ENCODE measurements at regions not wholly inside any gene's neighbourhood (a gene's known extent, or its start where the extent isn't known, plus 50 kb on each side); places are given as distances from the start of the nearest gene placed in this dataset.

GRCh38 chr15:25557926-25558325, 119.1 kb upstream of the UBE3A start:
- no peak for DNase-seq

- no peak for DNase-seq
These were observed 117.3 kb upstream of the UBE3A start for GRCh38 chr15:25556136-25556535.

DNA sequence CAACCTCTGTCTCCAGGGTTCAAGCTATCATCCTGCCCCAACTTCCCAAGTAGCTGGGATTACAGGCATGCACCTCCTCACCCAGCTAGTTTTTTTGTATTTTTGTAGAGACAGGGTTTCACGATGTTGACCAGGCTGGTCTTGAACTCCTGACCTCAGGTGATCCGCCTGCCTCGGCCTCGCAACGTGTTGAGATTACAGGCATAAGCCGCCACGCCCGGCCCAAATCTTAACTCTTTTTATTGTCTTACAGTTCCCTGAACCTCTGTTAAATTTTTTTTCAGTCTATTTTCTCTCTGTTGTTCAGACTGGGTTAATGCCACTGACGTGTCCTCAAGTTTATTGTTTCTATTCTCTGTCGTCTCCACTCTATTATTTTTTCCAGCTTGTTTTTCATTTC, 115.8 kb upstream of the UBE3A start:
- no peak for DNase-seq

GRCh38 chr15:25548600-25548999, 109.8 kb upstream of the UBE3A start:
- DNase-seq = no peak

DNA sequence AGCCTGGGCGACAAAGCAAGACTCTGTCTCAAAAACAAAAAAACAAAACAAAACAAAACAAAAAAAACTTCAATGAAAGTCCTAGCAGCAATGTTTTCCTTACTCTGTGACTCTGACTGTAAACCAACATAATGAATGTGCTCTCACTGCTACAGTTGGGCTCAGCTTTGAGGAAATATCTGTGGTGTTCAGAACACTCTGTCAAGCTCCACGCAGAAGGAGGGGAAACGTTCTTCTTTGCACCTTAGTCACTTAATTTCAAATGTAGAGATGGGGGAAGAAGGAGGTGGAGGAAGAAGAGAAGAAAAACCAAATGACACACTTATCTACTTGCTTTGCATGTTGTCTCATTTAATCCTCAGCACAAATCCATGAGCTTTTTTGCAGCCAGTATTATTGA, 107.1 kb upstream of the UBE3A start:
- no peak for DNase-seq

DNA sequence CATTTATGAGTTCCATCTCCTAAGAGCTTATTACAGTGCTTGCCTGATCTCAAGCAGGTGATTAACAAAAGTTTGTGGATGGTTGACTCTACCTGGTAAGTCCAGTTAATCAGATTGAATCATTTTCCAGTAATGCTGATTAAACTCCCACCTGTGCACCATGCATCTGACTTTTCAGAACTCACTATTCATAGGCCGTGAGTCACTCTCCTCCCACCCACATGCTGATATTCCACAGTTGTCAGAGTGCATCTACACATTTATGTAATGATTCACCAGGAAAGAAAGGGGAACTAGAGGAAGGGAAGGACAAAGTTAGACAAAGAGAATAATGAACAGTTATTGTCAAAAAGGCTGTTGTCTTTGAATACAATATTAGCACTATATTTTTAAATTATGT, 106.2 kb upstream of the UBE3A start:
- no peak for DNase-seq

GRCh38 chr15:25544076-25544475, 105.3 kb upstream of the UBE3A start:
- DNase-seq = no peak

DNA sequence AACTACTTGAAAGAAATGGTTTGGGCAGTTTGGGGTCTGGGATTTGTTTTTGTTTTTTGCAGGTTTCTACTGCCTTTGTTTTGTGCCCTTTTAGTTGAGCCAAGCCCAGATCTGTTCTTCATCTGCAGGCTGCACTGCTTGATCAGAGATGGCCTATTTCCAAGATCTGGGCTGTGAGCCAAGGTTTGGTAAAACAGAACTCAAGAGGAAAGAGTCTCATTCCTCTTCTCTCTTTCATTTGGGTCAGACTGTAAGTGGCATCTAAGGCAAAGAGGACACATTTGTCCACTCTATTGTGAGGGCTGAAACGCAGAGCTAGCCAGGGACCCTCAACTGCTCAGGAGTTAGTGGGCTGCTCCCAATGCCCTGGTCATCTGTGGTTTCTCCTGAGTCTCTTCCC, 104.4 kb upstream of the UBE3A start:
- peak; percentile 40 for DNase-seq

DNA sequence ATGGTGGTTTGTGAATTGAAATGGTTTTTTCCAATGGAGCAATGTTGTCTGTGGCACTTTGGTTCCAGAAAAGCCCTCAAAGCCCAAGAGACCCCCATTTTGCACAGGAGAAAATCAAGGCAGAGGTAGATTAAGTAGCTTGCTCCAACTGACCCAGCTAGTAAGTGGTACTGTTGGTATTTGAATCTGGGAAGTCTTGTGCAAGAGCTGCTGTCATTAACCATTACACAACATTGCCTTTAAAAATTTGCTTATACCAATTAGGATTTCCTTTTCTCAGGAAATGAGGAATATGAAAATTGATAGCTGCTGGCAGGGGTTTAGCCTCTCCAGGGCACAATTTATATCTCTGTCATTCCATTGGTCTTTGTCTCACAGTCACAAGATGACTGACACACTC, 102.4 kb upstream of the UBE3A start:
- no peak for DNase-seq

DNA sequence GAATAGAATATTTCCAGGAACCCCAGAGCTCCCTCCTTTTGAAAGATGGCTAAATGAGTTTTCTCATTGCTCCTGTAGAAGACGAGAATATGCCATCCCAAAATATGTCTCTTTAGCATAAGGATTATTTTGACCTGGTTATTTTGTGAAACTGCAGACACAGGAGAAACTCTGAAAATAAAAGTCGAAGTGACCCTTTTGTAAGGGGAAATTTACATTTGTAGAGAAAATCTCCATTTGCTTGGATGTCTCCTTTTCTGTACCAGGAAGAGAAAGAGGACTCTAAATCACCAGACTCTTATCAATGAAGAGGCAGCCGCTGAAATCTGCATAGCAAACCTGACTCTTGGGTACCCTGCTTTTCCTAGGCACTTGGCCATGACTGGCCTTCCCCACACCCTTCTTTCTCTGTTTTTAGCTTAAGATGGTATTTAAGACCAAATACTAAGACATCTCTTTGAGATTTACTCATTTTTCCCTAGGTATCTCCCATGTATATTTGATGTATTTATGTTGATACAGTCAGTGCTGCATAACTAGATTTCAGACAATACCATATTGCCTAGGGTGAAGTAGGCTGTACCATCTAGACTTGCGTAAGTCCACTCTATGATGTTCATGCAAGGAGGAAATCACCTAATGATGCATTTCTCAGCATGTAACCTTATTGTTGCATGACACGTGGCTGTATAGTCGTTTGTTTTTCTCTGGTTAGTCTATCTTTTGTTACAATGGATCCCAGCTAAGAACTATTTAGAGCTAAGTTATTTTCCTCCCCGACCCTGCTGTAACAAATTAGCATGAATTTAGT, 98.2 kb upstream of the UBE3A start:
- DNase-seq = no peak

GRCh38 chr15:25535866-25536265, 97.0 kb upstream of the UBE3A start:
- DNase-seq = no peak

DNA sequence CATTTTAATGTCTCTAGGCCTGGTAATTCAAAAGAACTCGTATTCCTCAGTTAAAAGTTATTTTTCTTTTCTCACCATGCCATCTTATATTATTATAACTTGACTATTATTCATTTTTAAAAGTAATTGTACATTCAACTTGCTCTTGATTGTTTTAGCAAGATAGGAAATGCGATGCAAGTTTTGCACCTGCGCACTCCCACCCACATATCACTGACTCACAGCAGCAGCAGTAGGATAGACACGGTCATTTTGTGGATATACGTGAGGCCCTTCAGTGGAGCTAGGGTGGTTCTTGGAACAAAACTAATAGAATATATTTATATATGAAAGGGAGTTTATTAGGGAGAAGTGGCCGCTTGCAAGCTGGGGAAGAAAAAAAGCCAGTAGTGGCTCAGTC, 95.5 kb upstream of the UBE3A start:
- DNase-seq = no peak

DNA sequence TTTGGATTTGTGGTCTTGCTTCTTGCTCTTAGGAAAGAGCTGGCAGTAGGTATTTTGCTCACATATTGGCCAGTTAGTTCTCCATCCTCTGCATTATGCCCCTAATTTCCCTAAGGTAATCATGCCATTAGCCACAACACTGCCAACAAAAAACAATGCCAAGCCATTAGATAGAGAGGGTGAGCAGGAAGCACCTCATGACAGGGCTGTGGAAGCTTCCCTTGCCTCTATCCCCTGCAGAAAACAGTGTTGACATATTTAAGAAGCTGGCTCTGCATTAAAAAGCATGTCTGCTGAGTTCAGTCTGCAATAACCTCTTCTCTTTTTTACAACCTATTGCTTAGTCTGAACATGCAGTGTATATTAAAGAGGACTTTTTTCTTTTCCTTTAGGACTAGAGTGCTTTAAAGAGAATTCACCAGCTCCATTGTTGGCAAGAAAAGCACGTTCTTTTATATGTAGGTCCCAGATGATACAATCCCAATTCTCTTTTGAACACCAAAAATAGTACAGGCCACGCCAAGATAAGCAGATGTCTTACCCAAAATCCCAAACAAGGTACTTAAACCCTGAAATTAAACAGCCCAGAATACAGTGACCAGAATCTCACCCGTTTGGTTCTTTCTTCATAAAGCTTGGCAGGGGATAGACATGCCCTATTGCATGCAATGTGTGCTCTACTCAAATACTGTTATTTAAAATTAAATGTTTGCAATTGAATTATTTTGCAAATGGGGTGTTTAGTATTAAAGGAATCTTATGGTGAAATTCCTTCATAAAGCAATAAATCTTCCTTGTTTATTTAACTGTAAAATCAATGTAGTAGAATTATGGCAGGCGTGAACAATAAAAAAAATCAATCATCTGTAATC, 93.7 kb upstream of the UBE3A start:
- no peak for DNase-seq

- DNase-seq = no peak
These were observed 91.0 kb upstream of the UBE3A start for GRCh38 chr15:25529774-25530173.

GRCh38 chr15:25527118-25527517, 88.3 kb upstream of the UBE3A start:
- DNase-seq = no peak

- no peak for DNase-seq
These were observed 86.9 kb upstream of the UBE3A start for GRCh38 chr15:25525741-25526140.

GRCh38 chr15:25515633-25516032, 76.8 kb upstream of the UBE3A start:
- DNase-seq = no peak

DNA sequence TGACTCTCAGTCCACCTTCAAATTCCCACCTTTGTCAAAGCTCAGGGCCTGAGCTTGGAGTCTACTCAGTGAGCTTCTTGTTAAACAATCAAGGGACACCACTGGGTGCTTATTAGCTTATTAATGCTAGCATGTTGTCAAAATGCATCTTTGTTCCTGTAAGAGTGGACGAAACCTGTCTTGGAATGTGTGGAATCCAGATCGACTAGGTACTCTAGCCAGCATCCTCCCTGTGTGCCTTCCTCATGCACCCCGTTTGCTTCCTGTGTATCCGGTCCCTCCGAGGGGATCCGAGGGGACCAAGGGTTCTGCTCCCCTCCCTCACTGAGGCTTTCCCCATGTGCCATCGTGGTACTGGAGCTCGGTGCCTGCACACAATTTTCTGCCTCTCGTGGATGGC, 75.7 kb upstream of the UBE3A start:
- no peak for DNase-seq

GRCh38 chr15:25512957-25513356, 74.1 kb upstream of the UBE3A start:
- no peak for DNase-seq

DNA sequence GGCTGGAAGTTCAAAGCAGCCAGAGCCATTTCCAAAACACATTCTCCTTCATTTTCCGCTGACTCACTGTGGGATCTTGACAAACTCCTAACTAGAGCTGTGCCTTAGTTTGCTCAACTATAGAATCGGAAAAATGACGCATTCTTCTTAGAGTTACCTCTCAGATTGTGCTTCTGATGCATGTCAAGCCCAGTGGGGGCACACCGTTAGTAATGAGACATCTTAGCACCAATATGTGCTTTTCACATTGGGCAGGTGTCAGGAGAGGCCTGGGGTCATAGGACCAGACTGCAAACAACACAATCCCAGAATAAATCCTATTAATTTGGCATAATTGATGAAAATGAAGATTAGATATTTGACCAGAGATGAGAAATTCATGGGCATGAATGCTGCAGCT, 71.3 kb upstream of the UBE3A start:
- no peak for DNase-seq

DNA sequence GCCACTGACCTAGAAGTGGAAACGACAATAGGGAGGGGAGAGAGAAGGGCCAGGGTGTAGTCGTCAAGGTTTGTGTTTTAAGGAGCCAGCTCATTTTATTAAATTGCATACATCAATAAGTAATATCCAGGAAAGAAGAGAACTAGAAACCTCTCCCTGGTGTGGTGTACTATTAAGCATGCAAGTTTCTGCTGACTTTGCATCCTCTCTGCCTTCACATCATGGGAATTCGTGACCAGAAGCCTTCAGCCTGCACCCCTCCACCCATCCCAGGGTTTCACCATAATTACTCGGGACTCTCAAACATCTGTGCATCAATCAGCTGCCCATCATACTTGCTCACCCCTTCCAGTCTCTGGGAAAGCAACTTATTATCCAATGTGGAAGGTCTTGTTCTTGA, 70.9 kb upstream of the UBE3A start:
- no peak for DNase-seq

DNA sequence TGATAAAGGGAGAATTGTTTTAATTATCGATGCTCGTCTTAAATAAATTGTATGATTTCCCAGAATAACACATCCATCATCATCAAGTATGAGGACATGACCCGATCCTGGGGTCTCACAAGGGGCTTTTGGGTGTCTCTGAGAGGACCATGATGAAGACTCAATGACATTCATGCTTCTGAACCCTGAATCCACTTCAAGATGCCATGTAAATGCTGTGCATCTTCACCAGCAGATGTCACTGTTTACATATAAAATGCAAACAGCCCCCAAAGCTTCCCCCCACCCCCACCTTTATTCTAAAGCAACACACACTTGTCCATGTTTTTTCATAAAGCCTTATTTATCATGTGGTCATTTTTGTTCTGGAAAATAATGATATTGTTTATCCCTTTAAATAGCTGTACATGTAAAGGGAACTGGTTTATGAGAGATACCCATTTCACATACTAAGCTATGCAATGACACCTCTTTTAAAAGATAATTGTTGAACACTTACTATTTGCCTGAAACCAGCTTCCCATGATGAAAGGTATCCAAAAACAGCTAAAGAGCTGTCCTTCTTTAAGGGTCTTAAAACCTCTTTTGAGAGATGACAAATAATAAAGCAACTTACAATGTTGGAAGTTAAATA, 69.7 kb upstream of the UBE3A start:
- DNase-seq = peak; percentile 3

GRCh38 chr15:25504307-25504706, 65.5 kb upstream of the UBE3A start:
- DNase-seq = no peak

Data from NCI-H1092 (cell line).